CD14-positive monocyte (primary cell): ENCODE measurements at regions not wholly inside any gene's neighbourhood (a gene's known extent, or its start where the extent isn't known, plus 50 kb on each side); places are given as distances from the start of the nearest gene placed in this dataset.

Source experiments
- DNase-seq, 3 donors: peaks; one replicate each; pipeline ENCODE4 v3.0.0-alpha.2; 2011 to 2022
- H2AFZ ChIP-seq: 2 replicates; pipeline ENCODE4 v1.6.0; 2012; ENCODE audit warnings: mild to moderate bottlenecking, low read depth, low read length, inconsistent platforms; ENCODE audit not compliant: insufficient read depth, poor library complexity, severe bottlenecking
- H3K27ac ChIP-seq, 2 donors: 1 replicate in 1 of 2; 2 replicates in 1 of 2; pipeline ENCODE4 v1.5.1; 2012 to 2013; ENCODE audit warnings: low read length in 2 of 2, control low read depth in 1 of 2, inconsistent platforms in 1 of 2, low read depth in 1 of 2, mild to moderate bottlenecking in 1 of 2
- H3K27me3 ChIP-seq, 2 donors: one replicate each; pipeline versions ENCODE4 v1.6.0 to v1.6.1; 2011 to 2013; ENCODE audit warnings: low read length in 2 of 2; ENCODE audit not compliant: control insufficient read depth in 2 of 2, insufficient read depth in 2 of 2
- H3K36me3 ChIP-seq, 2 donors: replicated peaks in 1 of 2; 1 replicate in 1 of 2; 2 replicates in 1 of 2; pipeline versions ENCODE4 v1.5.1 to v1.6.1; 2012 to 2013; ENCODE audit warnings: low read length in 2 of 2, control low read depth in 1 of 2, inconsistent platforms in 1 of 2, mild to moderate bottlenecking in 1 of 2; ENCODE audit not compliant: insufficient read depth in 2 of 2, control insufficient read depth in 1 of 2
- H3K4me1 ChIP-seq, 2 donors: 1 replicate in 1 of 2; 2 replicates in 1 of 2; pipeline versions ENCODE4 v1.5.1 to v1.6.1; 2012 to 2013; ENCODE audit warnings: low read length in 2 of 2, control low read depth in 1 of 2, inconsistent platforms in 1 of 2, mild to moderate bottlenecking in 1 of 2, moderate library complexity in 1 of 2; ENCODE audit not compliant: insufficient read depth in 2 of 2, control insufficient read depth in 1 of 2
- H3K4me2 ChIP-seq: replicated peaks from 2 replicates; pipeline ENCODE3; 2012; ENCODE audit warnings: low read length, moderate library complexity, mild to moderate bottlenecking; ENCODE audit not compliant: poor library complexity, severe bottlenecking; ENCODE audit errors: extremely low read depth
- H3K4me3 ChIP-seq, 3 experiments: fragments of 200-600 bp in 1 of 3; sonication (generic) in 1 of 3; replicated peaks in 1 of 3; 1 replicate in 2 of 3; 2 replicates in 1 of 3; pipeline ENCODE4 v1.5.1; 2011 to 2013; ENCODE audit warnings: low read length in 3 of 3, mild to moderate bottlenecking in 3 of 3, control low read depth in 2 of 3, low read depth in 2 of 3, inconsistent platforms in 1 of 3, moderate library complexity in 1 of 3
- H3K79me2 ChIP-seq: 2 replicates; pipeline ENCODE4 v1.6.0; 2012; ENCODE audit warnings: mild to moderate bottlenecking, control low read depth, inconsistent platforms, low read length, moderate library complexity; ENCODE audit not compliant: insufficient read depth
- H3K9ac ChIP-seq: 2 replicates; pipeline ENCODE4 v1.6.0; 2017; ENCODE audit warnings: low read length, mild to moderate bottlenecking; ENCODE audit not compliant: insufficient read depth, poor library complexity, severe bottlenecking
- H3K9me3 ChIP-seq, 2 donors: replicated peaks in 1 of 2; 1 replicate in 1 of 2; 2 replicates in 1 of 2; pipeline versions ENCODE4 v1.5.1 to v1.6.1; 2012 to 2013; ENCODE audit warnings: low read length in 2 of 2, control low read depth in 1 of 2; ENCODE audit not compliant: control insufficient read depth in 1 of 2, insufficient read depth in 1 of 2
- H4K20me1 ChIP-seq: 2 replicates; pipeline ENCODE4 v1.6.0; 2012; ENCODE audit warnings: mild to moderate bottlenecking, low read length, control low read depth, moderate library complexity; ENCODE audit not compliant: insufficient read depth
- H3K27ac Mint-ChIP-seq, 7 donors: one replicate each; pipeline ENCODE4 v1.8.0; 2020; ENCODE audit warnings: mild to moderate bottlenecking in 7 of 7, mixed read lengths in 7 of 7, moderate library complexity in 6 of 7, inconsistent platforms in 2 of 7
- H3K27me3 Mint-ChIP-seq, 3 donors: one replicate each; pipeline ENCODE4 v1.8.0; 2021 to 2022; ENCODE audit warnings: low read depth in 3 of 3, mild to moderate bottlenecking in 3 of 3, mixed read lengths in 3 of 3, moderate library complexity in 3 of 3, inconsistent platforms in 1 of 3
- H3K36me3 Mint-ChIP-seq, 2 donors: one replicate each; pipeline ENCODE4 v1.8.0; 2020; ENCODE audit warnings: mixed read lengths in 2 of 2, inconsistent platforms in 1 of 2, mild to moderate bottlenecking in 1 of 2
- H3K4me1 Mint-ChIP-seq: one replicate; pipeline ENCODE4 v1.8.0; 2020; ENCODE audit warnings: mild to moderate bottlenecking, mixed read lengths
- H3K4me3 Mint-ChIP-seq, 2 donors: one replicate each; pipeline ENCODE4 v1.8.0; 2020; ENCODE audit warnings: mild to moderate bottlenecking in 2 of 2, mixed read lengths in 2 of 2, moderate library complexity in 1 of 2
- H3K9me3 Mint-ChIP-seq, 7 donors: one replicate each; pipeline ENCODE4 v1.8.0; 2020 to 2022; ENCODE audit warnings: mixed read lengths in 7 of 7, mild to moderate bottlenecking in 6 of 7, moderate library complexity in 6 of 7, inconsistent platforms in 2 of 7
- CTCF ChIP-seq: fragments of 200-600 bp; IDR thresholded peaks from one replicate; pipeline ENCODE4 v1.8.0; 2022; ENCODE audit warnings: antibody characterized with exemption, mild to moderate bottlenecking
- WGBS: methylation state at CpG from one replicate; pipeline ENCODE4 v1.1.5; 2013; ENCODE audit warnings: missing lambda C conversion rate; ENCODE audit not compliant: insufficient coverage; 5-methylcytosine and 5-hydroxymethylcytosine counted together
- intact Hi-C, 2 donors: fragments of 100-400 bp; cut with micrococcal nuclease; formaldehyde crosslinking; loops; one replicate each; pipeline versions ENCODE4 v1.15.0 to v1.15.1; 2023

GRCh38 chr5:68032216-68032762 lies 183.3 kb upstream of the PIK3R1 start:
- Histone ChIP-seq H3K27me3 (no peaks in the 10 kb centered on the region), H4K20me1 (no peaks in the 10 kb centered on the region), H3K4me2 (no peak overlapping the region), H3K9ac (no peak overlapping the region), H3K36me3 (no peaks in the 10 kb centered on the region), H3K79me2 (no peaks in the 10 kb centered on the region), H3K4me3 (no peak overlapping the region), H3K4me1 (peaks cover 3 to 4% of the 10 kb centered on the region in 2 donors), H3K27ac (no peak overlapping the region), H3K9me3 (no peaks in the 10 kb centered on the region), H2AFZ (no peak overlapping the region)
- TF ChIP-seq CTCF: no peak
- whole genome bisulfite sequencing: 100% methylated on average over 3 of the region's 5 CpGs
- peaks cover 7% of the 10 kb centered on the region for H3K4me1 Mint-ChIP-seq
- no peak for DNase-seq
- no peak overlapping the region for H3K4me3 Mint-ChIP-seq
- intact Hi-C loops: no loop called here
- H3K36me3 Mint-ChIP-seq: no peaks in the 10 kb centered on the region
- peaks cover 0 to 4% (median 0%) of the 10 kb centered on the region in 7 donors for H3K9me3 Mint-ChIP-seq
- peaks cover 0 to 5% (median 0%) of the 10 kb centered on the region in 3 donors for H3K27me3 Mint-ChIP-seq
- no peak overlapping the region for H3K27ac Mint-ChIP-seq

GRCh38 chr5:68028131-68028727 lies 187.3 kb upstream of the PIK3R1 start:
- no peak overlapping the region for H3K4me3 ChIP-seq
- H3K36me3 ChIP-seq: no peaks in the 10 kb centered on the region
- Mint-ChIP-seq H3K4me3 (no peak overlapping the region), H3K27me3 (peaks cover 0 to under 1% (median 0%) of the 10 kb centered on the region in 3 donors), H3K36me3 (no peaks in the 10 kb centered on the region), H3K4me1 (no peaks in the 10 kb centered on the region), H3K27ac (peak overlapping the region in 1 of 7 donors; percentile 10), H3K9me3 (peaks cover 0 to 2% (median 0%) of the 10 kb centered on the region in 7 donors)
- no peak overlapping the region for H3K27ac ChIP-seq
- H3K4me2 ChIP-seq: no peak overlapping the region
- no peaks in the 10 kb centered on the region for H3K27me3 ChIP-seq
- no peaks in the 10 kb centered on the region for H4K20me1 ChIP-seq
- H3K4me1 ChIP-seq: no peaks in the 10 kb centered on the region
- no peak overlapping the region for H3K9ac ChIP-seq
- intact Hi-C loops: no loop called here
- whole genome bisulfite sequencing: no CpG with 5 or more reads among the region's 2 CpGs
- no peaks in the 10 kb centered on the region for H3K79me2 ChIP-seq
- no peak for DNase-seq
- no peak for TF ChIP-seq CTCF
- H3K9me3 ChIP-seq: no peaks in the 10 kb centered on the region
- H2AFZ ChIP-seq: no peak overlapping the region
